DMS 273 (cell line): ENCODE measurements at regions not wholly inside any gene's neighbourhood (a gene's known extent, or its start where the extent isn't known, plus 50 kb on each side); places are given as distances from the start of the nearest gene placed in this dataset.

Source experiments
- DNase-seq: peaks from one replicate; lab custom pipeline; 2025; ENCODE audit not compliant: unreplicated experiment; lab: John Stamatoyannopoulos, UW

- no peak for DNase-seq
Observed at GRCh38 chr20:24738058-24738775, 210.9 kb upstream of the CST7 start.

- peak; percentile 31 for DNase-seq
Observed at GRCh38 chr20:24738981-24739633, 210.0 kb upstream of the CST7 start.

- no peak for DNase-seq
Observed at GRCh38 chr20:24739746-24740145, 209.3 kb upstream of the CST7 start.

GRCh38 chr20:24741493-24742072 is 207.5 kb upstream of the CST7 start:
- DNase-seq, result no peak

GRCh38 chr20:24742436-24742835 is 206.6 kb upstream of the CST7 start:
- DNase-seq, result no peak

- DNase-seq, result no peak
Observed at GRCh38 chr20:24742989-24743388, 206.1 kb upstream of the CST7 start.

GRCh38 chr20:24743641-24744040 is 205.4 kb upstream of the CST7 start:
- peak; percentile 42 for DNase-seq

GRCh38 chr20:24744747-24745146 is 204.3 kb upstream of the CST7 start:
- DNase-seq, result peak; percentile 19

GRCh38 chr20:24745206-24745605 is 203.9 kb upstream of the CST7 start:
- DNase-seq, result peak; percentile 43

- no peak for DNase-seq
Observed at GRCh38 chr20:24745617-24746350, 203.3 kb upstream of the CST7 start.

- DNase-seq, result peak; percentile 87
Observed at GRCh38 chr20:24746351-24746685, 202.8 kb upstream of the CST7 start.

- DNase-seq, result no peak
Observed at GRCh38 chr20:24747010-24747712, 201.9 kb upstream of the CST7 start.

- no peak for DNase-seq
Observed at GRCh38 chr20:24747881-24748595, 201.0 kb upstream of the CST7 start.

GRCh38 chr20:24751551-24751950 is 197.5 kb upstream of the CST7 start:
- DNase-seq, result no peak

GRCh38 chr20:24752612-24753011 is 196.5 kb upstream of the CST7 start:
- DNase-seq, result no peak

GRCh38 chr20:24753130-24753529 is 195.9 kb upstream of the CST7 start:
- no peak for DNase-seq

GRCh38 chr20:24754691-24755090 is 194.4 kb upstream of the CST7 start:
- DNase-seq, result no peak

- DNase-seq, result peak; percentile 44
Observed at GRCh38 chr20:24755411-24755922, 193.6 kb upstream of the CST7 start.

- DNase-seq, result peak; percentile 60
Observed at GRCh38 chr20:24756292-24757025, 192.6 kb upstream of the CST7 start.
